ENCODE measurements at regions not wholly inside any gene's neighbourhood (a gene's known extent, or its start where the extent isn't known, plus 50 kb on each side); places are given as distances from the start of the nearest gene placed in this dataset.
"Not testable (repeated sequence)": the region's sequence is repeated elsewhere in the genome, so short reads cannot be mapped to it uniquely, and the experiment has no call there.

- no peak for DNase-seq (ENCODE audit: low spot score)
These were observed 148.3 kb upstream of the PIK3R1 start for GRCh38 chr5:68067291-68067690.

GRCh38 chr5:68066277-68066955 lies 149.1 kb upstream of the PIK3R1 start:
- DNase-seq (ENCODE audit: low spot score), result no peak

DNA sequence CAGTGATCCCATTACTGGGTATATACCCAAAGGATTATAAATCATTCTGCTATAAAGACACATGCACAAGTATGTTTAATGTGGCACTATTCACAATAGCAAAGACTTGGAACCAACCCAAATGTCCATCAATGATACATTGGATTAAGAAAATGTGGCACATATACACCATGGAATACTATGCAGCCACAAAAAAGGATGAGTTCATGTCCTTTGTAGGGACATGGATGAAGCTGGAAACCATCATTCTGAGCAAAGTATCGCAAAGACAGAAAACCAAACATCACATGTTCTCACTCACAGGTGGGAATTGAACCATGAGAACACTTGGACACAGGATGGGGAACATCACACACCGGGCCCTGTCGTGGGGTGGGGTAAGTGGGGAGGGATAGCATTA lies 150.2 kb upstream of the PIK3R1 start:
- not testable (repeated sequence) for DNase-seq (ENCODE audit: low spot score)

GRCh38 chr5:68060382-68060781 lies 155.2 kb upstream of the PIK3R1 start:
- no peak for DNase-seq (ENCODE audit: low spot score)

- no peak for DNase-seq (ENCODE audit: low spot score)
These were observed 158.4 kb upstream of the PIK3R1 start for GRCh38 chr5:68057191-68057590.

- no peak for DNase-seq (ENCODE audit: low spot score)
These were observed 159.9 kb upstream of the PIK3R1 start for GRCh38 chr5:68055686-68056085.

GRCh38 chr5:68054638-68055037 lies 160.9 kb upstream of the PIK3R1 start:
- DNase-seq (ENCODE audit: low spot score), result no peak

- no peak for DNase-seq (ENCODE audit: low spot score)
These were observed 162.4 kb upstream of the PIK3R1 start for GRCh38 chr5:68053202-68053601.

DNA sequence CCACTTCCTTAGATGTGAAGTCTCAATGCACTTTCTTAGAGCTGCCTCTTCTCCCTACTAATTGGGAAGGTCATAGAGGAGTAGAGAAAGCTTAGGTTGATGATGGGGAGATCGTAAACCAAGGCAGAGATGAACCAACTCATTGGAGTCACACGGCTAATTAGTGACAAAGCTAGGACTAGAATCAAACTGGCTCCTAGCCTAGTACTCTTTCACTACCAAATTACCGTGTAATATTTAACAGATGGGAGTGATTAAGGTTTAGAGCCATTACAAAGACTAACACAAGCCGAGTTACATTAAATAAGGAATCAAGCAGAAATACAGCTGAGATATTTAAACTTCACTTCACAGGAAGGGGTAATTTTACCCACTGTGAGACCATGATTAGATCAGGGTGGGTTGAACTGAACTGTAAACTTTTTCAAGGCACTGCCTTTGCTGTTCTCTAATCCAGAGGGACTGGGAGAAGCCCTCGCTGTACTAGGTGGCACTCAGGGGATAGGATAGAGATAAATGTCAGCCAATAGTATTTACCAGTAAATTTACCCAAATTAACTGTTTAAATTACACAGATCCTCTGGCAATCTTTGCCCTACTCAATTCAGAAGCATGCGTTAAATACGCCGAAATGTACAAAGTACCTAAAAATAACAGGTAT lies 166.4 kb upstream of the PIK3R1 start:
- DNase-seq (ENCODE audit: low spot score), result no peak

GRCh38 chr5:68048516-68048915 lies 167.0 kb upstream of the PIK3R1 start:
- DNase-seq (ENCODE audit: low spot score), result no peak

GRCh38 chr5:68048054-68048453 lies 167.5 kb upstream of the PIK3R1 start:
- DNase-seq (ENCODE audit: low spot score), result not testable (repeated sequence)

GRCh38 chr5:68047035-68047434 lies 168.5 kb upstream of the PIK3R1 start:
- DNase-seq (ENCODE audit: low spot score), result no peak

DNA sequence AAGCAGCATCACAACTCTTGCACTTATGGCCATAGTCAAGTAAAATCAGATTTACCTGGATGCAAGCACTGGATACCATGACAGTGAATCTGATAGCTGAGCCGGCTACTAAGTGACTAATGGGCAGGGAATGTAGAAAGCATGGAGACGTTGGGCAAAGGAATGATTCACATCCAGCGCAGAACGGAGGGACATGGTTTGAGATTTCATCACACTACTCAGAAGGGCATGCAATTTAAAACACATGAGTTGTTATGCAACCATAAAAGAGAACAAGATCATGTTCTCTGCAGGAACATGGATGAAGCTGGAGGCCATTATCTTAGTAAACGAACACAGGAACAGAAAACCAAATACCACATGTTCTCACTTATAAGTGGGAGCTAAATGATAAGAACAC lies 169.1 kb upstream of the PIK3R1 start:
- no peak for DNase-seq (ENCODE audit: low spot score)

GRCh38 chr5:68041293-68041692 lies 174.3 kb upstream of the PIK3R1 start:
- DNase-seq (ENCODE audit: low spot score), result no peak

- DNase-seq (ENCODE audit: low spot score), result no peak
These were observed 178.0 kb upstream of the PIK3R1 start for GRCh38 chr5:68037546-68037945.

DNA sequence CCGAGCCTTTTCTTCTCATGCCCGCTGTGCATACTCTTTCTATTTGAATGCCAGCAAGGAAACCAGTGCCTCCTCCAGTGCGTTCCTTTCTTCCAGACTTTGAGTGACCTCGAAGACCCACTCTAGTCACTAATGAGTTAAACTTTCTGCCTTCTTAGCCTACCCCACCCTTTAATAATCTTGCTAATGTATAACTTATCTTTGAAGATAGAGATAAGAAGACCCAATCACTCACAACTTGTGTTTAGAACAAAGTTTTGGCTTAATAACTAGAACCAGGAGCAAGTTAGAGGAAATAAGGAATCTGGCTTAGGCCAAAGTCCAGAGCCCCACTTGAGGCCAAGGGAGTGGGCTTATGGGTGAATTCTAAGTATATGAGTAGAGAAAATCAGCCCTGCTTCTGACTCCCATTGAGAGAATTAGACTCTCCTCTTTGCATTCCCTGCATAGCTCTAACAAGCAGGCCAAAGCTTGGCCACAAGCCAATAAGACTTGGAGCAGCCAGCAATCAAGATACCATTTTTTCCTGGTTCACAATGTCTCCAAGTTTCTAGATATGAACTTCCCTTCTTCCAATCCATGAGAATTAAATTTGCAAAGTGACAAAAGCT lies 181.5 kb upstream of the PIK3R1 start:
- no peak for DNase-seq (ENCODE audit: low spot score)

- no peak for DNase-seq (ENCODE audit: low spot score)
These were observed 182.5 kb upstream of the PIK3R1 start for GRCh38 chr5:68033029-68033428.

DNA sequence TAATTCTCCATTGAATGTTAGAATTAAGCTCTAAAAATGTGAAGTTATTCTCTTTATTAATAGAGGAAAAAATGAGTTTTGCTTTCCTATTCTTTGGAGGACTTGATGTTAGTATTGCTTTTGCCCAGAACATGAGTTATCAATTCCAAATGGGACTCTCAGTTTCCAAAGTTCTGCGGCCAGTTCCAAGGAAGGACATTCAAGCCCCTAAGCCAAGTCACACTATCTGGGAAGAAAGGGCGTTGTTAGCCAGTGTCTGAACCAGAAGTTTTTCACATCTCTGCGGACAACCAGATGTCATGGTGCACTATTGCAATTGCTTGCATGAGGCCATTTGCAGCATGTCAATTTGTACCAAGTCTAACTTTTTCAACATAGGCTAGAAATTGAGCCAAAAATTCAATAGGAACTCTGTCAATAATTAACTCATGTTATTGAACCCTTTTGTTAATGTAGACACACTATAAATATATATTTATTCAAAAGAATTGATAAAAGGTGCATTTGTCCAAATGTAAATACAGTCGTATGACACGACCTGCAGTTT lies 183.3 kb upstream of the PIK3R1 start:
- DNase-seq (ENCODE audit: low spot score), result no peak

- DNase-seq (ENCODE audit: low spot score), result no peak
These were observed 187.3 kb upstream of the PIK3R1 start for GRCh38 chr5:68028131-68028727.

GRCh38 chr5:68027519-68027918 lies 188.0 kb upstream of the PIK3R1 start:
- DNase-seq (ENCODE audit: low spot score), result no peak

GRCh38 chr5:68026092-68026885 lies 189.3 kb upstream of the PIK3R1 start:
- no peak for DNase-seq (ENCODE audit: low spot score)

DNA sequence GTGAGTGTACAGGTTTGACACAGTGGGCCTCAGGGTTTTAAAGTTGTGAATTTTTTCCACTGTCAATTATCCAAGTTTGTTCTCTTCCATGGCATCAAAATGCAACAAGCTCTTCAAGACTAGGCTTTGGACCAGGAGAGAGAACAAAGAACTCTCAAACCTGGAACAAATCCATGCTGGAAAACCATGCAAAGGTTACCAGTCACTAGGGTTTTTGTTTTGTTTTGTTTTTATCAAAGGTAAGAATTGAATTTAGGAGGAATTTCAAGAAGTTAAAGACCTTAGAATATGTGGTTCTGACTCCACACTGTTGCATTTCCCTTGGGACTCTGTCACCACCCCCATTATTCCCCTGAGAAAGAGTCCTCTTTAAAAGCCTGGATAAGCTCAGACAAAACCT lies 191.1 kb upstream of the PIK3R1 start:
- peak; percentile 24 for DNase-seq (ENCODE audit: low spot score)

Data from globus pallidus (tissue), 1 donor.